Iris pigment epithelial cell (primary cell): ENCODE measurements at regions not wholly inside any gene's neighbourhood (a gene's known extent, or its start where the extent isn't known, plus 50 kb on each side); places are given as distances from the start of the nearest gene placed in this dataset.

Source experiments
- DNase-seq: peaks from one replicate; pipeline ENCODE4 v3.0.0-alpha.2; 2011; ENCODE audit warnings: low read depth

GRCh38 chr11:92839450-92839849 lies 130.0 kb upstream of the MTNR1B start:
- no peak for DNase-seq

- no peak for DNase-seq
Measured at GRCh38 chr11:92841719-92842118, 127.7 kb upstream of the MTNR1B start.

- DNase-seq: no peak
Measured at GRCh38 chr11:92843455-92843854, 126.0 kb upstream of the MTNR1B start.

GRCh38 chr11:92844197-92844596 lies 125.3 kb upstream of the MTNR1B start:
- no peak for DNase-seq

GRCh38 chr11:92845390-92845789 lies 124.1 kb upstream of the MTNR1B start:
- DNase-seq: no peak

- no peak for DNase-seq
Measured at GRCh38 chr11:92845805-92846204, 123.6 kb upstream of the MTNR1B start.

- no peak for DNase-seq
Measured at GRCh38 chr11:92846491-92847125, 122.8 kb upstream of the MTNR1B start.

GRCh38 chr11:92848578-92848977 lies 120.9 kb upstream of the MTNR1B start:
- DNase-seq: no peak

- DNase-seq: no peak
Measured at GRCh38 chr11:92850296-92850826, 119.1 kb upstream of the MTNR1B start.

GRCh38 chr11:92852229-92852628 lies 117.2 kb upstream of the MTNR1B start:
- no peak for DNase-seq

GRCh38 chr11:92852946-92853345 lies 116.5 kb upstream of the MTNR1B start:
- DNase-seq: no peak

GRCh38 chr11:92854162-92854561 lies 115.3 kb upstream of the MTNR1B start:
- DNase-seq: no peak

- no peak for DNase-seq
Measured at GRCh38 chr11:92854952-92855351, 114.5 kb upstream of the MTNR1B start.

GRCh38 chr11:92855607-92856405 lies 113.6 kb upstream of the MTNR1B start:
- no peak for DNase-seq

- DNase-seq: no peak
Measured at GRCh38 chr11:92857407-92857806, 112.0 kb upstream of the MTNR1B start.

GRCh38 chr11:92859156-92859690 lies 110.2 kb upstream of the MTNR1B start:
- no peak for DNase-seq

GRCh38 chr11:92861634-92862033 lies 107.8 kb upstream of the MTNR1B start:
- no peak for DNase-seq

- no peak for DNase-seq
Measured at GRCh38 chr11:92865352-92865751, 104.1 kb upstream of the MTNR1B start.

GRCh38 chr11:92866679-92867282 lies 102.7 kb upstream of the MTNR1B start:
- no peak for DNase-seq

GRCh38 chr11:92867913-92868619 lies 101.4 kb upstream of the MTNR1B start:
- DNase-seq: no peak

GRCh38 chr11:92869716-92870115 lies 99.7 kb upstream of the MTNR1B start:
- DNase-seq: no peak

- no peak for DNase-seq
Measured at GRCh38 chr11:92870196-92870832, 99.1 kb upstream of the MTNR1B start.
